ENCODE measurements at regions not wholly inside any gene's neighbourhood (a gene's known extent, or its start where the extent isn't known, plus 50 kb on each side); places are given as distances from the start of the nearest gene placed in this dataset.
"Not testable (repeated sequence)": the region's sequence is repeated elsewhere in the genome, so short reads cannot be mapped to it uniquely, and the experiment has no call there.

DNA sequence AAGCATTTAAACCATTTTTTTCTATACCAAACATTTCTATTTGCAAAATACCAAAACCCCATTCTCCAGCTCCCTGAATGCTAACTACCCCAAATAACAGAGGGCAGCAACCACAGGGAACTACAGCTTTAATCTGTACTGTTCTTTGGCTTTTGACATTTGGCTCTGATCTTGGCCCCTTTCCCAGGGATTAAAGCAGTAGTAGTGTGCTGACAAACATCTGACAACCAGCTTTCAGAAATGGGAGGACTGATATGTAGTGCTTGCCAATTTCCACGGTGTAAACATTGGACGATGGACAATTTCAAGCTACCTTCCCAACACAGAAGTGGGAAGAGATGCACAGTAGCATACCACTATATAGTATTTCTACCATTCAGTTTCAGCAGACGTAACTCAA is 88.4 kb upstream of the TEAD1 start:
- TF ChIP-seq YY1 (IDR thresholded peaks at IDR 0.05; ENCODE audit: insufficient read depth, insufficient read length) (no peak), SUZ12 (IDR thresholded peaks at IDR 0.05; ENCODE audit: extremely low read depth, insufficient read depth, insufficient read length) (no peak), ZNF274 (IDR thresholded peaks at IDR 0.05; ENCODE audit: low read depth, low read length) (no peak)
- Histone ChIP-seq H3K9ac (ENCODE audit: insufficient read length, low read depth) (no peak overlapping the region), H3K27me3 (ENCODE audit: insufficient read depth, insufficient read length) (no peaks in the 10 kb centered on the region), H3K36me3 (ENCODE audit: insufficient read depth, insufficient read length, low read length) (no peaks in the 10 kb centered on the region), H3K4me3 (ENCODE audit: insufficient read length, low read depth) (no peak overlapping the region), H3K9me3 (ENCODE audit: insufficient read depth, low read length) (no peaks in the 10 kb centered on the region), H3K4me1 (ENCODE audit: insufficient read depth, insufficient read length) (no peaks in the 10 kb centered on the region)
- DNase-seq (ENCODE audit: low read depth, low spot score): no peak

DNA sequence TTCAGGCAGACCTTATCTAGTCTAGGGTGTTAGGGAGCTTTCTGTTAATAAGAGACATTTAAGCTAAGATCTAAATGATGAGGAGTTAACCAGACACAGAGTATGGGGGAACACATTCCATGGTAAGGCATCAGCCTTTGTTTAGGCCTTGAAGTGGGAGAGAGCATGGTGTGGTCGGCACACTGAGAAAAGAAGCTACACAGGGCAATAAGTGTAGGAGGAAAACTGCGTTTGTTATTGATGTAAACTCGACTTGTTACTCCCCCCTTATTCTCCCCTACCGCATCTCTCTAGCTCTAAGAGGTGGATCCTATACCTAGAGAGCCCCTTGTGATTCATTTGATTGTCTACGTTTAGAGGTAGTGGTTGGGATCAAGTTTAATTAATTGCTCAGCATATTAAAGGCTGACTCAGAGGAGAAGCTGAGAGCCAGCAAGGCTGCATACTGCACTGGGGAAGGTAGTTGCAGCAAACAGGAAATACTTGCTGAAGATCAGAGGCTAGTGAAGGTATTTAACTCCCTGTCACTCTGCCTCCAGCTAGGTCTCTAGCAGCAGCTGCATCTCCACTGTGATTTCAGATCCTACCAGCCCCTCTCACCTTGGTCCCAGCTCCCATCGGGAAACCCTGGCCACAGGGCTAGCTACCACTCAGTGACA is 86.8 kb upstream of the TEAD1 start:
- H3K36me3 ChIP-seq (ENCODE audit: insufficient read depth, insufficient read length, low read length): no peaks in the 10 kb centered on the region
- peak; percentile 44 for DNase-seq (ENCODE audit: low read depth, low spot score)
- no peaks in the 10 kb centered on the region for H3K27me3 ChIP-seq (ENCODE audit: insufficient read depth, insufficient read length)
- no peak overlapping the region for H3K9ac ChIP-seq (ENCODE audit: insufficient read length, low read depth)
- TF ChIP-seq YY1 (IDR thresholded peaks at IDR 0.05; ENCODE audit: insufficient read depth, insufficient read length): no peak
- TF ChIP-seq SUZ12 (IDR thresholded peaks at IDR 0.05; ENCODE audit: extremely low read depth, insufficient read depth, insufficient read length): no peak
- no peak for TF ChIP-seq ZNF274 (IDR thresholded peaks at IDR 0.05; ENCODE audit: low read depth, low read length)
- H3K9me3 ChIP-seq (ENCODE audit: insufficient read depth, low read length): no peaks in the 10 kb centered on the region
- H3K4me3 ChIP-seq (ENCODE audit: insufficient read length, low read depth): no peak overlapping the region
- H3K4me1 ChIP-seq (ENCODE audit: insufficient read depth, insufficient read length): no peaks in the 10 kb centered on the region

DNA sequence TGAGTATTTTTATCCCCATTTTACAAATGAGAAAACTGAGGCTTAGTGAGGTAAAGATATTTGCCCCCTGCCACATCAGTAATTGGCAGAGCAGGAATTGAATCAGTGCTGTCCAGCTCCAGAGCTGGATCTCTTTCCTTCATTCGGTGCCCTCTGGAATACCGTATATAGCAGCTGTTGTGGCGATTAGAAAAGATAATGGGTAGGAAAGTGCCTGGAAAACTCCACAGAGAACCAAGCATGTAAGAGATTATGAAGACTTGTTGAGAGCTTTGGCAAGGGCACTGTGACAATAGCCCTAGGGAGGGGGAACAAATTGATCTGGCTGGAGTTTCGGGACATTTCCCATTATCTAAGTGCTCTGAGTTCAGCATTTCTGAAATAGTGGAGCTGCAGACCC is 82.5 kb upstream of the TEAD1 start:
- Histone ChIP-seq H3K9me3 (ENCODE audit: insufficient read depth, low read length) (no peaks in the 10 kb centered on the region), H3K4me1 (ENCODE audit: insufficient read depth, insufficient read length) (no peaks in the 10 kb centered on the region), H3K4me3 (ENCODE audit: insufficient read length, low read depth) (no peak overlapping the region), H3K27me3 (ENCODE audit: insufficient read depth, insufficient read length) (no peaks in the 10 kb centered on the region), H3K9ac (ENCODE audit: insufficient read length, low read depth) (no peak overlapping the region), H3K36me3 (ENCODE audit: insufficient read depth, insufficient read length, low read length) (no peaks in the 10 kb centered on the region)
- DNase-seq (ENCODE audit: low read depth, low spot score): no peak
- TF ChIP-seq YY1 (IDR thresholded peaks at IDR 0.05; ENCODE audit: insufficient read depth, insufficient read length): no peak
- TF ChIP-seq ZNF274 (IDR thresholded peaks at IDR 0.05; ENCODE audit: low read depth, low read length): no peak
- no peak for TF ChIP-seq SUZ12 (IDR thresholded peaks at IDR 0.05; ENCODE audit: extremely low read depth, insufficient read depth, insufficient read length)

DNA sequence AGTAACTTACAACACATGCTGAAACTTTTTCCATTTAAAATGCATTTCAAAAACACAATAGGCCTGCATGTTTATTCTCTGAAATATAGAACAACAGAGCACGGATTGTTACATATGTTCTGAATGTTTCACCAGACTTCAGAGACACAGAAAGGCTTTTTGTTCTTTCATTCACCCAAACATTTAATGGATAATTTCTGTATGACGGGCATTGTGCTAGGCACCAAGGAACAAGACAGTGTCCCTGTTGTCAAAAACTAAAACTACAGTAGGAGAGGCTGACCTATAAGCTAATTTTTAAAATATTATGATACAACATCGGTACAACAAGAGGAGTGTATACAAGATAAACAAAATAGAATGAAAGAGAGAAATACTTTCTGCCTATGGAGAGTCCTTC is 81.9 kb upstream of the TEAD1 start:
- no peak for TF ChIP-seq ZNF274 (IDR thresholded peaks at IDR 0.05; ENCODE audit: low read depth, low read length)
- no peak for TF ChIP-seq YY1 (IDR thresholded peaks at IDR 0.05; ENCODE audit: insufficient read depth, insufficient read length)
- TF ChIP-seq SUZ12 (IDR thresholded peaks at IDR 0.05; ENCODE audit: extremely low read depth, insufficient read depth, insufficient read length): no peak
- Histone ChIP-seq H3K4me1 (ENCODE audit: insufficient read depth, insufficient read length) (no peaks in the 10 kb centered on the region), H3K36me3 (ENCODE audit: insufficient read depth, insufficient read length, low read length) (no peaks in the 10 kb centered on the region), H3K9me3 (ENCODE audit: insufficient read depth, low read length) (no peaks in the 10 kb centered on the region), H3K9ac (ENCODE audit: insufficient read length, low read depth) (no peak overlapping the region), H3K4me3 (ENCODE audit: insufficient read length, low read depth) (no peak overlapping the region), H3K27me3 (ENCODE audit: insufficient read depth, insufficient read length) (no peaks in the 10 kb centered on the region)
- DNase-seq (ENCODE audit: low read depth, low spot score): no peak

DNA sequence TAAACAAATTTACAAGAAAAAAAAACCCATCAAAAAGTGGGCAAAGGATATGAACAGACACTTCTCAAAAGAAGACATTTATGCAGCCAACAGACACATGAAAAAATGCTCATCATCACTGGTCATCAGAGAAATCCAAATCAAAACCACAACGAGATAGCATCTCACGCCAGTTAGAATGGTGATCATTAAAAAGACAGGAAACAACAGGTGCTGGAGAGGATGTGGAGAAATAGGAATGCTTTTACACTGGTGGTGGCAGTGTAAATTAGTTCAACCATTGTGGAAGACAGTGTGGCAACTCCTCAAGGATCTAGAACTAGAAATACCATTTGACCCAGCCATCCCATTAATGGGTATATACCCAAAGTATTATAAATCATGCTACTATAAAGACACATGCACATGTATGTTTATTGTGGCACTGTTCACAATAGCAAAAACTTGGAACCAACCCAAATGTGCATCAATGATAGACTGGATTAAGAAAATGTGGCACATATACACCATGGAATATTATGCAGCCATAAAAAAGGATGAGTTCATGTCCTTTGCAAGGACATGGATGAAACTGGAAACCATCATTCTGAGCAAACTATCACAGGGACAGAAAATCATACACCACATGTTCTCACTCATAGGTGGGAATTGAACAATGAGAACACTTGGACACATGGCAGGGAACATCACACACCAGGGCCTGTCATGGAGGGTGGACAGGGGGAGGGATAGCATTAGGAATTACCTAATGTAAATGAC is 79.0 kb upstream of the TEAD1 start:
- H3K4me1 ChIP-seq (ENCODE audit: insufficient read depth, insufficient read length); H3K27me3 ChIP-seq (ENCODE audit: insufficient read depth, insufficient read length); H3K36me3 ChIP-seq (ENCODE audit: insufficient read depth, insufficient read length, low read length); H3K4me3 ChIP-seq (ENCODE audit: insufficient read length, low read depth); DNase-seq (ENCODE audit: low read depth, low spot score); H3K9me3 ChIP-seq (ENCODE audit: insufficient read depth, low read length); H3K9ac ChIP-seq (ENCODE audit: insufficient read length, low read depth): not testable (repeated sequence)

DNA sequence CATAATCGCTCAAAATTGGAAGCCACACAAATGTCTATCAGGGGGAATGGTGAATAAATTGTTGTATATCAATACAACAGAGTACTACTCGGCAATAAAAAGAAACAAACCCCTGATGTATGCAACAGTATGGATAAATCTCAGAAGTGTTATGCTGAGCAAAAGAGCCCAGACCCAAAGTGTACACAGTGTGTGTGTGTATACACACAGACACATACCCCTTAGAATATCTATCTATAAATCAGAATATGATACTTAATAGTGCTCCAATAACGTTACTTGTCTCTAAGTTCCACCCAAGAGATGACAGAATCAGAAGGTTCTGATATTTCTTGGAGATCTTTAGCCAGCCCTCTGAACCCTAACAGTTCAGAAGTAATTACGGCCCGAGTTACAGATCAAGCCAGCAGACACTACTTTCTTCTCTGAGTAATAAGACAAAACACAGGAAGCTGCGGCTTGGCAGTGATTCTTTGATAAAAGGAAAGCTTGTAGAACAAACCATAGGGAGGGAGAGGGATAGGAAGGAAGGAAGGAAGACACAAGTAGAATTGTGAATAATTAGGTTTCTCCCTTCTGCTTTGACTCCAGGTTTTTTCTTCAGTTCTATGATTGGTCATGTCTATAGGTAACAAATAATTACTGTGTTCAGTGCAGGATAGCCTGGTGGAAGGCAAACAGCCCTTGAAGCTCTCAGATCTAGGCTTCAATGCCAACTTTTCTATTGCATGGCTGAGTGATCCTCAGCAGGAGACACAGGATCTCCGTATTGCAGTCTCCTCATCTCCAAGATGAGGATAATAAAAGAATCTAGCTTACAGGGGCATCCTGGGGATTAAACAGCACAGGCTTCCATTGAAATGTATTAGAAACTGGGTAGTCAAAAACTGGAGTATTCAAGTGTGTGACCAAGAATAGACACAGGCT is 75.6 kb upstream of the TEAD1 start:
- no peaks in the 10 kb centered on the region for H3K4me1 ChIP-seq (ENCODE audit: insufficient read depth, insufficient read length)
- H3K9me3 ChIP-seq (ENCODE audit: insufficient read depth, low read length): no peaks in the 10 kb centered on the region
- DNase-seq (ENCODE audit: low read depth, low spot score): no peak
- H3K36me3 ChIP-seq (ENCODE audit: insufficient read depth, insufficient read length, low read length): no peaks in the 10 kb centered on the region
- H3K27me3 ChIP-seq (ENCODE audit: insufficient read depth, insufficient read length): no peaks in the 10 kb centered on the region
- H3K9ac ChIP-seq (ENCODE audit: insufficient read length, low read depth): no peak overlapping the region
- H3K4me3 ChIP-seq (ENCODE audit: insufficient read length, low read depth): no peak overlapping the region
- TF ChIP-seq YY1 (IDR thresholded peaks at IDR 0.05; ENCODE audit: insufficient read depth, insufficient read length): no peak
- TF ChIP-seq SUZ12 (IDR thresholded peaks at IDR 0.05; ENCODE audit: extremely low read depth, insufficient read depth, insufficient read length): no peak
- no peak for TF ChIP-seq ZNF274 (IDR thresholded peaks at IDR 0.05; ENCODE audit: low read depth, low read length)

All from NT2/D1 (cell line).